GM21360 (cell line): ENCODE measurements at regions not wholly inside any gene's neighbourhood (a gene's known extent, or its start where the extent isn't known, plus 50 kb on each side); places are given as distances from the start of the nearest gene placed in this dataset.
"Not testable (repeated sequence)": the region's sequence is repeated elsewhere in the genome, so short reads cannot be mapped to it uniquely, and the experiment has no call there.

Experiments used
- ATAC-seq: cut with Tn5 transposase; IDR thresholded peaks from one replicate; pipeline ENCODE4 v1.9.1; 2021; ENCODE audit warnings: mild to moderate bottlenecking, moderate library complexity; ENCODE audit not compliant: unreplicated experiment

- ATAC-seq: not testable (repeated sequence)
Measured at GRCh38 chr6:170087421-170087780, 203.5 kb downstream of the DLL1 start.

- no peak for ATAC-seq
Measured at GRCh38 chr6:170086639-170087420, 204.0 kb downstream of the DLL1 start.

GRCh38 chr6:170085475-170086401 lies 205.1 kb downstream of the DLL1 start:
- ATAC-seq: no peak

GRCh38 chr6:170084166-170084730 lies 206.6 kb downstream of the DLL1 start:
- no peak for ATAC-seq

GRCh38 chr6:170083236-170084051 lies 207.4 kb downstream of the DLL1 start:
- no peak for ATAC-seq

GRCh38 chr6:170082531-170083187 lies 208.2 kb downstream of the DLL1 start:
- no peak for ATAC-seq

GRCh38 chr6:170082067-170082466 lies 208.8 kb downstream of the DLL1 start:
- ATAC-seq: no peak

- ATAC-seq: no peak
Measured at GRCh38 chr6:170081556-170081955, 209.3 kb downstream of the DLL1 start.

GRCh38 chr6:170080828-170081371 lies 210.0 kb downstream of the DLL1 start:
- ATAC-seq: no peak

GRCh38 chr6:170080169-170080827 lies 210.6 kb downstream of the DLL1 start:
- ATAC-seq: no peak

- ATAC-seq: no peak
Measured at GRCh38 chr6:170076466-170077165, 214.3 kb downstream of the DLL1 start.

- no peak for ATAC-seq
Measured at GRCh38 chr6:170075659-170076223, 215.1 kb downstream of the DLL1 start.

GRCh38 chr6:170074907-170075306 lies 216.0 kb downstream of the DLL1 start:
- no peak for ATAC-seq

GRCh38 chr6:170074435-170074834 lies 216.4 kb downstream of the DLL1 start:
- ATAC-seq: no peak

- no peak for ATAC-seq
Measured at GRCh38 chr6:170073846-170074245, 217.0 kb downstream of the DLL1 start.

GRCh38 chr6:170072246-170072645 lies 218.6 kb downstream of the DLL1 start:
- no peak for ATAC-seq

GRCh38 chr6:170069611-170070010 lies 221.3 kb downstream of the DLL1 start:
- ATAC-seq: no peak

GRCh38 chr6:170068496-170068895 lies 222.4 kb downstream of the DLL1 start:
- no peak for ATAC-seq
